Smooth muscle cell (in vitro differentiated cells): ENCODE measurements at regions not wholly inside any gene's neighbourhood (a gene's known extent, or its start where the extent isn't known, plus 50 kb on each side); places are given as distances from the start of the nearest gene placed in this dataset.

Experiments used
- DNase-seq: peaks from one replicate; lab custom pipeline; 2025; ENCODE audit not compliant: unreplicated experiment; lab: John Stamatoyannopoulos, UW
- H2AFZ ChIP-seq: fragments of 200-600 bp; sonication (generic); 2 replicates; pipeline ENCODE4 v1.6.0; 2016; ENCODE audit warnings: antibody characterized with exemption, low read depth, mild to moderate bottlenecking
- H3F3A ChIP-seq: fragments of 200-600 bp; sonication (generic); 2 replicates; pipeline ENCODE4 v1.6.0; 2017; ENCODE audit warnings: antibody characterized with exemption, low read depth
- H3K27ac ChIP-seq: fragments of 200-600 bp; sonication (generic); 2 replicates; pipeline ENCODE4 v1.5.1; 2016; ENCODE audit warnings: low read depth, mild to moderate bottlenecking
- H3K27me3 ChIP-seq: fragments of 200-600 bp; sonication (generic); 2 replicates; pipeline ENCODE4 v1.6.1; 2016; ENCODE audit warnings: low read depth, mild to moderate bottlenecking
- H3K36me3 ChIP-seq: fragments of 200-600 bp; sonication (generic); 2 replicates; pipeline ENCODE4 v1.5.1; 2016; ENCODE audit warnings: low read depth
- H3K4me1 ChIP-seq: fragments of 200-600 bp; sonication (generic); 2 replicates; pipeline ENCODE4 v1.5.1; 2016; ENCODE audit warnings: low read depth
- H3K4me2 ChIP-seq: fragments of 200-600 bp; sonication (generic); 2 replicates; pipeline ENCODE4 v1.6.0; 2016; ENCODE audit warnings: mild to moderate bottlenecking
- H3K4me3 ChIP-seq: fragments of 200-600 bp; sonication (generic); 2 replicates; pipeline ENCODE4 v1.5.1; 2016; ENCODE audit warnings: mild to moderate bottlenecking
- H3K79me2 ChIP-seq: fragments of 200-600 bp; sonication (generic); 2 replicates; pipeline ENCODE4 v1.6.0; 2016; ENCODE audit warnings: low read depth, mild to moderate bottlenecking
- H3K9ac ChIP-seq: fragments of 200-600 bp; sonication (generic); 2 replicates; pipeline ENCODE4 v1.6.0; 2016; ENCODE audit warnings: low read depth
- H3K9me3 ChIP-seq: fragments of 200-600 bp; sonication (generic); replicated peaks from 2 replicates; pipeline ENCODE4 v1.5.1; 2016; ENCODE audit warnings: low read depth
- H4K20me1 ChIP-seq: fragments of 200-600 bp; sonication (generic); 2 replicates; pipeline ENCODE4 v1.6.0; 2016; ENCODE audit warnings: low read depth
- CTCF ChIP-seq: fragments of 200-600 bp; sonication (generic); IDR thresholded peaks from 2 replicates; pipeline ENCODE4 v1.5.1; 2017; ENCODE audit warnings: borderline replicate concordance, mild to moderate bottlenecking, antibody characterized with exemption; ENCODE audit not compliant: insufficient read depth, poor library complexity, severe bottlenecking
- WGBS: methylation state at CpG from one replicate; pipeline ENCODE4 v1.1.7; 2016; ENCODE audit warnings: low lambda C conversion rate; 5-methylcytosine and 5-hydroxymethylcytosine counted together

- Histone ChIP-seq H3F3A (no peaks in the 10 kb centered on the region), H3K27me3 (no peaks in the 10 kb centered on the region), H3K4me1 (no peaks in the 10 kb centered on the region), H3K9me3 (no peaks in the 10 kb centered on the region), H3K27ac (no peak overlapping the region), H3K9ac (no peak overlapping the region), H2AFZ (no peak overlapping the region), H4K20me1 (no peaks in the 10 kb centered on the region), H3K79me2 (no peaks in the 10 kb centered on the region), H3K36me3 (no peaks in the 10 kb centered on the region), H3K4me2 (no peak overlapping the region), H3K4me3 (no peak overlapping the region)
- no peak for DNase-seq
- no peak for TF ChIP-seq CTCF
These were observed 1347.4 kb downstream of the NCAM2 start for GRCh38 chr21:22345624-22346023.

- Histone ChIP-seq H3K4me1 (no peaks in the 10 kb centered on the region), H3F3A (no peaks in the 10 kb centered on the region), H3K27ac (no peak overlapping the region), H3K9me3 (no peaks in the 10 kb centered on the region), H3K27me3 (no peaks in the 10 kb centered on the region), H2AFZ (no peak overlapping the region), H3K79me2 (no peaks in the 10 kb centered on the region), H3K9ac (no peak overlapping the region), H3K4me2 (no peak overlapping the region), H4K20me1 (no peaks in the 10 kb centered on the region), H3K4me3 (no peak overlapping the region), H3K36me3 (no peaks in the 10 kb centered on the region)
- no peak for TF ChIP-seq CTCF
- 58% methylated on average over 1 of the region's 1 CpG for WGBS
- no peak for DNase-seq
These were observed 1348.4 kb downstream of the NCAM2 start for GRCh38 chr21:22346576-22346975.

- no peaks in the 10 kb centered on the region for H3K9me3 ChIP-seq
- H3F3A ChIP-seq = no peaks in the 10 kb centered on the region
- H2AFZ ChIP-seq = no peak overlapping the region
- H3K27ac ChIP-seq = no peak overlapping the region
- no peaks in the 10 kb centered on the region for H3K27me3 ChIP-seq
- H3K9ac ChIP-seq = no peak overlapping the region
- WGBS = 26% methylated on average over 2 of the region's 2 CpGs
- TF ChIP-seq CTCF = no peak
- H3K4me2 ChIP-seq = no peak overlapping the region
- no peaks in the 10 kb centered on the region for H3K36me3 ChIP-seq
- no peaks in the 10 kb centered on the region for H3K4me1 ChIP-seq
- DNase-seq = no peak
- H3K4me3 ChIP-seq = no peak overlapping the region
- H3K79me2 ChIP-seq = no peaks in the 10 kb centered on the region
- no peaks in the 10 kb centered on the region for H4K20me1 ChIP-seq
These were observed 1352.9 kb downstream of the NCAM2 start for GRCh38 chr21:22351076-22351475.

- TF ChIP-seq CTCF = no peak
- H3K4me3 ChIP-seq = no peak overlapping the region
- H3K4me2 ChIP-seq = no peak overlapping the region
- H3F3A ChIP-seq = no peaks in the 10 kb centered on the region
- no peak for DNase-seq
- WGBS = 77% methylated on average over 1 of the region's 1 CpG
- H3K79me2 ChIP-seq = no peaks in the 10 kb centered on the region
- no peak overlapping the region for H2AFZ ChIP-seq
- no peaks in the 10 kb centered on the region for H3K36me3 ChIP-seq
- no peak overlapping the region for H3K9ac ChIP-seq
- no peaks in the 10 kb centered on the region for H3K9me3 ChIP-seq
- H3K4me1 ChIP-seq = no peaks in the 10 kb centered on the region
- H4K20me1 ChIP-seq = no peaks in the 10 kb centered on the region
- no peaks in the 10 kb centered on the region for H3K27me3 ChIP-seq
- H3K27ac ChIP-seq = no peak overlapping the region
These were observed 1353.9 kb downstream of the NCAM2 start for GRCh38 chr21:22352088-22352487.
